Left ventricle myocardium inferior (tissue), 1 donor: ENCODE measurements at regions not wholly inside any gene's neighbourhood (a gene's known extent, or its start where the extent isn't known, plus 50 kb on each side); places are given as distances from the start of the nearest gene placed in this dataset.

Experiments used
- DNase-seq: peaks from one replicate; pipeline ENCODE4 v3.0.0-alpha.2; 2020
- H3K27ac ChIP-seq: fragments of 200-600 bp; replicated peaks from 2 replicates; pipeline ENCODE4 v1.8.0; 2021
- H3K27me3 ChIP-seq: fragments of 200-600 bp; 2 replicates; pipeline ENCODE4 v1.8.0; 2021; ENCODE audit warnings: low read depth
- H3K36me3 ChIP-seq: fragments of 200-600 bp; 2 replicates; pipeline ENCODE4 v1.8.0; 2021
- H3K4me1 ChIP-seq: fragments of 200-600 bp; 2 replicates; pipeline ENCODE4 v1.8.0; 2021
- H3K4me3 ChIP-seq: fragments of 200-600 bp; 2 replicates; pipeline ENCODE4 v1.8.0; 2021; ENCODE audit warnings: mild to moderate bottlenecking, moderate library complexity
- H3K9me3 ChIP-seq: fragments of 200-600 bp; replicated peaks from 2 replicates; pipeline ENCODE4 v1.8.0; 2021
- CTCF ChIP-seq: fragments of 200-600 bp; IDR thresholded peaks from 2 replicates; pipeline ENCODE4 v1.8.0; 2021; ENCODE audit warnings: antibody characterized with exemption, mild to moderate bottlenecking, borderline replicate concordance
- intact Hi-C: fragments of 100-400 bp; cut with micrococcal nuclease; formaldehyde crosslinking; loops from one replicate; pipeline ENCODE4 v1.11.0; 2022
- donor health status: DM: no; HTN: yes; CAD: no; lungs with severe emphysema.

GRCh38 chr2:133967326-133967725, 286.5 kb upstream of the MGAT5 start:
- Histone ChIP-seq H3K27ac (no peak overlapping the region), H3K9me3 (no peaks in the 10 kb centered on the region), H3K4me3 (no peak overlapping the region), H3K27me3 (peaks cover 4% of the 10 kb centered on the region), H3K36me3 (no peaks in the 10 kb centered on the region), H3K4me1 (peaks cover 8% of the 10 kb centered on the region)
- DNase-seq: no peak
- intact Hi-C loops: no loop called here
- TF ChIP-seq CTCF: no peak

- Histone ChIP-seq H3K27me3 (peaks cover 4% of the 10 kb centered on the region), H3K9me3 (no peaks in the 10 kb centered on the region), H3K4me3 (no peak overlapping the region), H3K27ac (no peak overlapping the region), H3K36me3 (no peaks in the 10 kb centered on the region), H3K4me1 (peaks cover 20% of the 10 kb centered on the region)
- no peak for DNase-seq
- intact Hi-C loops: no loop called here
- TF ChIP-seq CTCF: no peak
Observed at GRCh38 chr2:133968446-133968845, 285.4 kb upstream of the MGAT5 start.

GRCh38 chr2:133970641-133971040, 283.2 kb upstream of the MGAT5 start:
- H3K27ac ChIP-seq: no peak overlapping the region
- peaks cover 24% of the 10 kb centered on the region for H3K4me1 ChIP-seq
- TF ChIP-seq CTCF: no peak
- no peak overlapping the region for H3K4me3 ChIP-seq
- DNase-seq: no peak
- H3K36me3 ChIP-seq: no peaks in the 10 kb centered on the region
- H3K9me3 ChIP-seq: no peaks in the 10 kb centered on the region
- H3K27me3 ChIP-seq: peaks cover 4% of the 10 kb centered on the region
- intact Hi-C loops: no loop called here

GRCh38 chr2:133972297-133972696, 281.6 kb upstream of the MGAT5 start:
- H3K27me3 ChIP-seq: peaks cover 3% of the 10 kb centered on the region
- H3K27ac ChIP-seq: no peak overlapping the region
- H3K4me1 ChIP-seq: peaks cover 24% of the 10 kb centered on the region
- no peak overlapping the region for H3K4me3 ChIP-seq
- no peak for TF ChIP-seq CTCF
- intact Hi-C loops: no loop called here
- H3K36me3 ChIP-seq: no peaks in the 10 kb centered on the region
- no peaks in the 10 kb centered on the region for H3K9me3 ChIP-seq
- DNase-seq: no peak

- no peak for DNase-seq
- H3K9me3 ChIP-seq: no peaks in the 10 kb centered on the region
- intact Hi-C loops: no loop called here
Observed at GRCh38 chr2:133972786-133973185, 281.1 kb upstream of the MGAT5 start.

More at GRCh38 chr2:133972786-133973185, 281.1 kb upstream of the MGAT5 start:
- no peaks in the 10 kb centered on the region for H3K27me3 ChIP-seq
- H3K27ac ChIP-seq: no peak overlapping the region
- no peak for TF ChIP-seq CTCF
- no peaks in the 10 kb centered on the region for H3K36me3 ChIP-seq
- H3K4me1 ChIP-seq: peaks cover 24% of the 10 kb centered on the region
- H3K4me3 ChIP-seq: no peak overlapping the region
